Liver (tissue), 8 donors: ENCODE measurements at regions not wholly inside any gene's neighbourhood (a gene's known extent, or its start where the extent isn't known, plus 50 kb on each side); places are given as distances from the start of the nearest gene placed in this dataset.

ENCODE experiments used
- DNase-seq: peaks from one replicate; pipeline ENCODE4 v3.0.0-alpha.2; 2017; ENCODE audit warnings: low spot score
- H3K27ac ChIP-seq, 2 donors: one replicate each; pipeline ENCODE4 v1.7.0; 2013; ENCODE audit warnings: inconsistent platforms in 2 of 2, low read length in 2 of 2, control low read depth in 1 of 2, low read depth in 1 of 2, mild to moderate bottlenecking in 1 of 2
- H3K27me3 ChIP-seq, 4 donors: one replicate each; pipeline versions ENCODE4 v1.6.1 to v1.7.0; 2013; ENCODE audit warnings: low read length in 3 of 4, inconsistent platforms in 1 of 4, mild to moderate bottlenecking in 1 of 4, moderate library complexity in 1 of 4; ENCODE audit not compliant: control insufficient read depth in 4 of 4, insufficient read depth in 4 of 4
- H3K36me3 ChIP-seq, 4 donors: one replicate each; pipeline versions ENCODE4 v1.6.1 to v1.7.0; 2013; ENCODE audit warnings: low read length in 3 of 4, mild to moderate bottlenecking in 3 of 4, low read depth in 1 of 4, moderate library complexity in 1 of 4; ENCODE audit not compliant: control insufficient read depth in 4 of 4, insufficient read depth in 3 of 4
- H3K4me1 ChIP-seq, 4 donors: one replicate each; pipeline versions ENCODE4 v1.6.1 to v1.7.0; 2013; ENCODE audit warnings: low read length in 3 of 4, mild to moderate bottlenecking in 3 of 4, moderate library complexity in 1 of 4; ENCODE audit not compliant: control insufficient read depth in 4 of 4, insufficient read depth in 4 of 4
- H3K4me3 ChIP-seq, 3 donors: one replicate each; pipeline versions ENCODE4 v1.6.1 to v1.7.0; 2013; ENCODE audit warnings: low read length in 3 of 3, control low read depth in 1 of 3, low read depth in 1 of 3, mild to moderate bottlenecking in 1 of 3
- H3K9ac ChIP-seq, 2 donors: one replicate each; pipeline ENCODE4 v1.7.0; 2013; ENCODE audit warnings: low read length in 2 of 2, mild to moderate bottlenecking in 2 of 2, moderate library complexity in 2 of 2, control low read depth in 1 of 2, low read depth in 1 of 2
- H3K9me3 ChIP-seq, 4 donors: one replicate each; pipeline versions ENCODE4 v1.6.1 to v1.7.0; 2013; ENCODE audit warnings: low read length in 3 of 4; ENCODE audit not compliant: control insufficient read depth in 4 of 4
- EGR1 ChIP-seq, 2 donors: IDR thresholded peaks; 2 replicates each; pipeline ENCODE4 v1.6.1; 2016 to 2018; ENCODE audit warnings: antibody characterized with exemption in 2 of 2, low read depth in 2 of 2
- FOXA1 ChIP-seq: IDR thresholded peaks from 2 replicates; pipeline ENCODE4 v1.6.1; 2016; ENCODE audit warnings: antibody characterized with exemption
- FOXA2 ChIP-seq: IDR thresholded peaks from 2 replicates; pipeline ENCODE4 v1.6.1; 2016; ENCODE audit warnings: antibody characterized with exemption
- HNF4A ChIP-seq, 2 donors: conservative IDR thresholded peaks; 2 replicates each; pipeline ENCODE4 v1.6.1; 2016; ENCODE audit warnings: antibody characterized with exemption in 2 of 2, mild to moderate bottlenecking in 2 of 2
- JUND ChIP-seq, 2 donors: IDR thresholded peaks; 2 replicates each; pipeline ENCODE4 v1.6.1; 2016; ENCODE audit warnings: antibody characterized with exemption in 2 of 2
- NR2F2 ChIP-seq: IDR thresholded peaks from 2 replicates; pipeline ENCODE4 v1.6.1; 2016; ENCODE audit warnings: antibody characterized with exemption
- RAD21 ChIP-seq, 2 donors: IDR thresholded peaks; 2 replicates each; pipeline ENCODE4 v1.6.1; 2016; ENCODE audit warnings: antibody characterized with exemption in 2 of 2, mild to moderate bottlenecking in 2 of 2
- RXRA ChIP-seq, 2 donors: IDR thresholded peaks; 2 replicates each; pipeline ENCODE4 v1.6.1; 2017 to 2018; ENCODE audit warnings: antibody characterized with exemption in 2 of 2, mild to moderate bottlenecking in 1 of 2
- SP1 ChIP-seq: IDR thresholded peaks from 2 replicates; pipeline ENCODE4 v1.6.1; 2018; ENCODE audit warnings: antibody characterized with exemption, mild to moderate bottlenecking
- TAF1 ChIP-seq: conservative IDR thresholded peaks from 2 replicates; pipeline ENCODE4 v1.6.1; 2016; ENCODE audit warnings: antibody characterized with exemption, mild to moderate bottlenecking
- YY1 ChIP-seq: IDR thresholded peaks from 2 replicates; pipeline ENCODE4 v1.6.1; 2016; ENCODE audit warnings: antibody characterized with exemption, mild to moderate bottlenecking
- WGBS: extraction: QIAGEN DNeasy Blood & Tissue Kit; methylation state at CpG from one replicate; pipeline ENCODE4 v1.1.7; 2013; 5-methylcytosine and 5-hydroxymethylcytosine counted together
- TF ChIP-seq, protein P1 (sequence below): fragments of 150-350 bp; IDR thresholded peaks from 2 replicates; pipeline ENCODE4 v1.5.1; 2017; ENCODE audit warnings: improper control_type of control experiment, low read depth, low read length; ENCODE audit not compliant: missing input control
- TF ChIP-seq, protein P2 (sequence below): IDR thresholded peaks from 2 replicates; pipeline ENCODE4 v1.6.1; 2016; ENCODE audit warnings: antibody characterized with exemption, mild to moderate bottlenecking
- TF ChIP-seq, protein P3 (sequence below): IDR thresholded peaks from 2 replicates; pipeline ENCODE4 v1.6.1; 2016; ENCODE audit warnings: antibody characterized with exemption
- TF ChIP-seq, protein P4 (sequence below): IDR thresholded peaks from 2 replicates; pipeline ENCODE4 v1.6.1; 2016; ENCODE audit warnings: antibody characterized with exemption
- donor health status: healthy.
- donor health status: healthy.
- donor health status: healthy.
- donor health status: healthy.
- donor health status: healthy.

DNA sequence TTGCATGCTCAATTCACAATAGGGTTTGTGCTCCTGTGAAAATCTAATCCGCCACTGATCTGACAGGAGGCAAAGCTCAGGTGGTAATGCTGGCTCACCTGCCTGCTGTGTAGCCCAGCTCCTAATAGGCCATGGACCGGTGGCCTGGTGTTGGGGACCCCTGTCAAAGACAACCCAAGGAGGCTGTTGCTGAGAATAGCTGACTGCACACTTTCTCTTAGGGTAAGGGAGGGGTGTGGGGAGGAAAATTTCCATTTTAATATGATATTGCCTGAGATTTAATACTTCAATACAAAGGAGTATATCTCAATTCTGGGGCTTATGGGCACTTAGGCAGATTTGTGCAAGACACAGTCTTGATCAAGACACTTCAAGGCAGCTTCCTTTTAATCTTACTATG lies 105.8 kb downstream of the ALDH8A1 start (continued):
- TF ChIP-seq, protein P1, sequence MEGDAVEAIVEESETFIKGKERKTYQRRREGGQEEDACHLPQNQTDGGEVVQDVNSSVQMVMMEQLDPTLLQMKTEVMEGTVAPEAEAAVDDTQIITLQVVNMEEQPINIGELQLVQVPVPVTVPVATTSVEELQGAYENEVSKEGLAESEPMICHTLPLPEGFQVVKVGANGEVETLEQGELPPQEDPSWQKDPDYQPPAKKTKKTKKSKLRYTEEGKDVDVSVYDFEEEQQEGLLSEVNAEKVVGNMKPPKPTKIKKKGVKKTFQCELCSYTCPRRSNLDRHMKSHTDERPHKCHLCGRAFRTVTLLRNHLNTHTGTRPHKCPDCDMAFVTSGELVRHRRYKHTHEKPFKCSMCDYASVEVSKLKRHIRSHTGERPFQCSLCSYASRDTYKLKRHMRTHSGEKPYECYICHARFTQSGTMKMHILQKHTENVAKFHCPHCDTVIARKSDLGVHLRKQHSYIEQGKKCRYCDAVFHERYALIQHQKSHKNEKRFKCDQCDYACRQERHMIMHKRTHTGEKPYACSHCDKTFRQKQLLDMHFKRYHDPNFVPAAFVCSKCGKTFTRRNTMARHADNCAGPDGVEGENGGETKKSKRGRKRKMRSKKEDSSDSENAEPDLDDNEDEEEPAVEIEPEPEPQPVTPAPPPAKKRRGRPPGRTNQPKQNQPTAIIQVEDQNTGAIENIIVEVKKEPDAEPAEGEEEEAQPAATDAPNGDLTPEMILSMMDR, result no peak

DNA sequence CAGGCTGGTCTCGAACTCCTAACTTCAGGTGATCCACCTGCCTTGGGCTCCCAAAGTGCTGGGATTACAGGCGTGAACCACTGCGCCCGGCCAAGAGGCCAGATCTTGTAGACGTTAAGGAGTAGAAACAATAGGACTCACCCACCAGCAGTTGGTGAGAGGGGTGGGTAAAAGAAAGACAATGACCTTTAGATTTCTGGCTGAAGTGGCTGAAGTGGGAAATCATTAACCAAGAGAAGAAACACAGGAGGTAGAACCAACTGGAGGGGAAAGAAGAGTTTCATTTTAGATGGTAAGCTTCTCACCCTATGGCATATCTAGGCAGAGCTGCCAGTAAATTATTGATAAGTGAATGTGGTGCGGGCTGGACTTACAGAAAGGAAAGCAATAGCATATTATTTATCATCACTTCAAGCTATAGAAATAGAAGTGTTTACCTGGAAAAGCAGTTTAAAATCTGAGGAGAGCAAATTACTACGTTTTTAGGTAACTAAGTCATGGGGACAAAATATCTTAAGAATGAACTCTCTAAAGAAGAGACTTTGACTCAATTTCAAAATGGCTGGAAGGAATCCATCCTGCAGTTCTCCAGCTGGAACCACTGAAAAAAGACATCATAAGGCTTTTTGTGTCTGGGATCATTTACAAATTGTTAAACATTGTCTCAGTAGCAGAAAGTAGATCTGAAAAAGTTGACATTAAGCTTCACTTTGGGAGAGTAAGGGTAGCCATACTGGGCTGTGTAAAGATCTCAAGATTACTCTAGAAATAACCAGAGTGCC lies 109.6 kb downstream of the ALDH8A1 start:
- peak overlapping the region; percentile 43 to 67 for H3K27ac ChIP-seq
- H3K36me3 ChIP-seq, result no peaks in the 10 kb centered on the region
- H3K9ac ChIP-seq, result peak overlapping the region in 1 of 2 donors; percentile 39
- H3K4me1 ChIP-seq, result peaks cover 3 to 15% (median 7%) of the 10 kb centered on the region in 4 donors
- H3K27me3 ChIP-seq, result no peaks in the 10 kb centered on the region
- H3K4me3 ChIP-seq, result no peak overlapping the region
- no peak for DNase-seq
- peak; percentile 8 for TF ChIP-seq FOXA2
- TF ChIP-seq RAD21 (IDR thresholded peaks at IDR 0.05), result peak in 1 of 2 donors; percentile 14
- TF ChIP-seq, protein P2, sequence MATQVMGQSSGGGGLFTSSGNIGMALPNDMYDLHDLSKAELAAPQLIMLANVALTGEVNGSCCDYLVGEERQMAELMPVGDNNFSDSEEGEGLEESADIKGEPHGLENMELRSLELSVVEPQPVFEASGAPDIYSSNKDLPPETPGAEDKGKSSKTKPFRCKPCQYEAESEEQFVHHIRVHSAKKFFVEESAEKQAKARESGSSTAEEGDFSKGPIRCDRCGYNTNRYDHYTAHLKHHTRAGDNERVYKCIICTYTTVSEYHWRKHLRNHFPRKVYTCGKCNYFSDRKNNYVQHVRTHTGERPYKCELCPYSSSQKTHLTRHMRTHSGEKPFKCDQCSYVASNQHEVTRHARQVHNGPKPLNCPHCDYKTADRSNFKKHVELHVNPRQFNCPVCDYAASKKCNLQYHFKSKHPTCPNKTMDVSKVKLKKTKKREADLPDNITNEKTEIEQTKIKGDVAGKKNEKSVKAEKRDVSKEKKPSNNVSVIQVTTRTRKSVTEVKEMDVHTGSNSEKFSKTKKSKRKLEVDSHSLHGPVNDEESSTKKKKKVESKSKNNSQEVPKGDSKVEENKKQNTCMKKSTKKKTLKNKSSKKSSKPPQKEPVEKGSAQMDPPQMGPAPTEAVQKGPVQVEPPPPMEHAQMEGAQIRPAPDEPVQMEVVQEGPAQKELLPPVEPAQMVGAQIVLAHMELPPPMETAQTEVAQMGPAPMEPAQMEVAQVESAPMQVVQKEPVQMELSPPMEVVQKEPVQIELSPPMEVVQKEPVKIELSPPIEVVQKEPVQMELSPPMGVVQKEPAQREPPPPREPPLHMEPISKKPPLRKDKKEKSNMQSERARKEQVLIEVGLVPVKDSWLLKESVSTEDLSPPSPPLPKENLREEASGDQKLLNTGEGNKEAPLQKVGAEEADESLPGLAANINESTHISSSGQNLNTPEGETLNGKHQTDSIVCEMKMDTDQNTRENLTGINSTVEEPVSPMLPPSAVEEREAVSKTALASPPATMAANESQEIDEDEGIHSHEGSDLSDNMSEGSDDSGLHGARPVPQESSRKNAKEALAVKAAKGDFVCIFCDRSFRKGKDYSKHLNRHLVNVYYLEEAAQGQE, result peak; percentile 74
- TF ChIP-seq JUND (IDR thresholded peaks at IDR 0.05), result peak in 1 of 2 donors; percentile 32
- TF ChIP-seq FOXA1, result no peak
- peak; percentile 73 for TF ChIP-seq SP1
- TF ChIP-seq, protein P3, sequence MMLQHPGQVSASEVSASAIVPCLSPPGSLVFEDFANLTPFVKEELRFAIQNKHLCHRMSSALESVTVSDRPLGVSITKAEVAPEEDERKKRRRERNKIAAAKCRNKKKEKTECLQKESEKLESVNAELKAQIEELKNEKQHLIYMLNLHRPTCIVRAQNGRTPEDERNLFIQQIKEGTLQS, result no peak
- peak; percentile 74 to 75 for TF ChIP-seq RXRA (IDR thresholded peaks at IDR 0.05)
- TF ChIP-seq YY1, result peak; percentile 85
- TF ChIP-seq NR2F2, result no peak
- no peak for TF ChIP-seq EGR1 (IDR thresholded peaks at IDR 0.05; ENCODE audit: low read depth in 2 of 2)
- peak; percentile 67 for TF ChIP-seq TAF1
- peak; percentile 61 to 62 for TF ChIP-seq HNF4A (conservative IDR thresholded peaks at IDR 0.05)
- TF ChIP-seq, protein P4, sequence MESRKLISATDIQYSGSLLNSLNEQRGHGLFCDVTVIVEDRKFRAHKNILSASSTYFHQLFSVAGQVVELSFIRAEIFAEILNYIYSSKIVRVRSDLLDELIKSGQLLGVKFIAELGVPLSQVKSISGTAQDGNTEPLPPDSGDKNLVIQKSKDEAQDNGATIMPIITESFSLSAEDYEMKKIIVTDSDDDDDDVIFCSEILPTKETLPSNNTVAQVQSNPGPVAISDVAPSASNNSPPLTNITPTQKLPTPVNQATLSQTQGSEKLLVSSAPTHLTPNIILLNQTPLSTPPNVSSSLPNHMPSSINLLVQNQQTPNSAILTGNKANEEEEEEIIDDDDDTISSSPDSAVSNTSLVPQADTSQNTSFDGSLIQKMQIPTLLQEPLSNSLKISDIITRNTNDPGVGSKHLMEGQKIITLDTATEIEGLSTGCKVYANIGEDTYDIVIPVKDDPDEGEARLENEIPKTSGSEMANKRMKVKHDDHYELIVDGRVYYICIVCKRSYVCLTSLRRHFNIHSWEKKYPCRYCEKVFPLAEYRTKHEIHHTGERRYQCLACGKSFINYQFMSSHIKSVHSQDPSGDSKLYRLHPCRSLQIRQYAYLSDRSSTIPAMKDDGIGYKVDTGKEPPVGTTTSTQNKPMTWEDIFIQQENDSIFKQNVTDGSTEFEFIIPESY, result peak; percentile 28
- H3K9me3 ChIP-seq, result no peaks in the 10 kb centered on the region
- 29% methylated on average over 7 of the region's 7 CpGs for WGBS
